ENCODE measurements at regions not wholly inside any gene's neighbourhood (a gene's known extent, or its start where the extent isn't known, plus 50 kb on each side); places are given as distances from the start of the nearest gene placed in this dataset.

GRCh38 chr11:115017529-115017928, 339.2 kb downstream of the NXPE2 start:
- no peaks in the 10 kb centered on the region for H4K20me1 ChIP-seq (ENCODE audit: low read depth, low read length)
- H3K27ac ChIP-seq (ENCODE audit: low read depth, low read length): no peak overlapping the region
- H3K4me3 ChIP-seq (ENCODE audit: insufficient read depth, low read length, poor library complexity, severe bottlenecking): no peak overlapping the region
- TF ChIP-seq EZH2phosphoT487 (conservative IDR thresholded peaks at IDR 0.05; ENCODE audit: low read length): no peak
- TF ChIP-seq, protein P1, sequence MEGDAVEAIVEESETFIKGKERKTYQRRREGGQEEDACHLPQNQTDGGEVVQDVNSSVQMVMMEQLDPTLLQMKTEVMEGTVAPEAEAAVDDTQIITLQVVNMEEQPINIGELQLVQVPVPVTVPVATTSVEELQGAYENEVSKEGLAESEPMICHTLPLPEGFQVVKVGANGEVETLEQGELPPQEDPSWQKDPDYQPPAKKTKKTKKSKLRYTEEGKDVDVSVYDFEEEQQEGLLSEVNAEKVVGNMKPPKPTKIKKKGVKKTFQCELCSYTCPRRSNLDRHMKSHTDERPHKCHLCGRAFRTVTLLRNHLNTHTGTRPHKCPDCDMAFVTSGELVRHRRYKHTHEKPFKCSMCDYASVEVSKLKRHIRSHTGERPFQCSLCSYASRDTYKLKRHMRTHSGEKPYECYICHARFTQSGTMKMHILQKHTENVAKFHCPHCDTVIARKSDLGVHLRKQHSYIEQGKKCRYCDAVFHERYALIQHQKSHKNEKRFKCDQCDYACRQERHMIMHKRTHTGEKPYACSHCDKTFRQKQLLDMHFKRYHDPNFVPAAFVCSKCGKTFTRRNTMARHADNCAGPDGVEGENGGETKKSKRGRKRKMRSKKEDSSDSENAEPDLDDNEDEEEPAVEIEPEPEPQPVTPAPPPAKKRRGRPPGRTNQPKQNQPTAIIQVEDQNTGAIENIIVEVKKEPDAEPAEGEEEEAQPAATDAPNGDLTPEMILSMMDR (IDR thresholded peaks at IDR 0.05; ENCODE audit: insufficient read depth, low read length, poor library complexity, severe bottlenecking): no peak
- H3K9me2 ChIP-seq (replicated peaks; ENCODE audit: insufficient read depth, low read length): no peaks in the 10 kb centered on the region
- H3K4me2 ChIP-seq (ENCODE audit: low read depth, low read length, poor library complexity, severe bottlenecking): no peak overlapping the region
- peaks cover 11% of the 10 kb centered on the region; the same call in 1 of the 2 replicates for H3K9me3 ChIP-seq (ENCODE audit: insufficient read depth, low read length)
- no peak overlapping the region for H2AFZ ChIP-seq (ENCODE audit: low read depth, low read length, severe bottlenecking)
- no peaks in the 10 kb centered on the region for H3K36me3 ChIP-seq (ENCODE audit: low read length)
- no peaks in the 10 kb centered on the region for H3F3A ChIP-seq (ENCODE audit: insufficient read depth)
- no peaks in the 10 kb centered on the region for H3K79me2 ChIP-seq (ENCODE audit: insufficient read depth, low read length)
- H3K27me3 ChIP-seq (ENCODE audit: low read length): no peaks in the 10 kb centered on the region
- no peak overlapping the region for H3K9ac ChIP-seq (ENCODE audit: low read length)

GRCh38 chr11:115030166-115030565, 351.8 kb downstream of the NXPE2 start:
- no peaks in the 10 kb centered on the region for H3K27me3 ChIP-seq (ENCODE audit: low read length)
- TF ChIP-seq, protein P1 (IDR thresholded peaks at IDR 0.05; ENCODE audit: insufficient read depth, low read length, poor library complexity, severe bottlenecking): no peak
- TF ChIP-seq EZH2phosphoT487 (conservative IDR thresholded peaks at IDR 0.05; ENCODE audit: low read length): no peak

GRCh38 chr11:115036406-115037180, 358.3 kb downstream of the NXPE2 start:
- Histone ChIP-seq H3K9me2 (replicated peaks; ENCODE audit: insufficient read depth, low read length) (no peaks in the 10 kb centered on the region), H3K27ac (ENCODE audit: low read depth, low read length) (no peak overlapping the region), H3K36me3 (ENCODE audit: low read length) (no peaks in the 10 kb centered on the region), H3K9ac (ENCODE audit: low read length) (no peak overlapping the region), H3K4me2 (ENCODE audit: low read depth, low read length, poor library complexity, severe bottlenecking) (no peak overlapping the region), H4K20me1 (ENCODE audit: low read depth, low read length) (no peaks in the 10 kb centered on the region), H3K4me3 (ENCODE audit: insufficient read depth, low read length, poor library complexity, severe bottlenecking) (no peak overlapping the region), H3K9me3 (ENCODE audit: insufficient read depth, low read length) (no peaks in the 10 kb centered on the region), H2AFZ (ENCODE audit: low read depth, low read length, severe bottlenecking) (no peak overlapping the region), H3K79me2 (ENCODE audit: insufficient read depth, low read length) (no peaks in the 10 kb centered on the region), H3K27me3 (ENCODE audit: low read length) (no peaks in the 10 kb centered on the region), H3F3A (ENCODE audit: insufficient read depth) (no peaks in the 10 kb centered on the region)
- TF ChIP-seq, protein P1 (IDR thresholded peaks at IDR 0.05; ENCODE audit: insufficient read depth, low read length, poor library complexity, severe bottlenecking): no peak
- TF ChIP-seq EZH2phosphoT487 (conservative IDR thresholded peaks at IDR 0.05; ENCODE audit: low read length): no peak

More at GRCh38 chr11:115030166-115030565, 351.8 kb downstream of the NXPE2 start:
- H3K4me3 ChIP-seq (ENCODE audit: insufficient read depth, low read length, poor library complexity, severe bottlenecking): no peak overlapping the region
- no peaks in the 10 kb centered on the region for H3K9me3 ChIP-seq (ENCODE audit: insufficient read depth, low read length)
- H4K20me1 ChIP-seq (ENCODE audit: low read depth, low read length): no peaks in the 10 kb centered on the region
- H3K9ac ChIP-seq (ENCODE audit: low read length): no peak overlapping the region
- no peaks in the 10 kb centered on the region for H3F3A ChIP-seq (ENCODE audit: insufficient read depth)
- no peaks in the 10 kb centered on the region for H3K79me2 ChIP-seq (ENCODE audit: insufficient read depth, low read length)
- H3K27ac ChIP-seq (ENCODE audit: low read depth, low read length): no peak overlapping the region
- H3K36me3 ChIP-seq (ENCODE audit: low read length): no peaks in the 10 kb centered on the region
- no peak overlapping the region for H3K4me2 ChIP-seq (ENCODE audit: low read depth, low read length, poor library complexity, severe bottlenecking)
- no peaks in the 10 kb centered on the region for H3K9me2 ChIP-seq (replicated peaks; ENCODE audit: insufficient read depth, low read length)
- H2AFZ ChIP-seq (ENCODE audit: low read depth, low read length, severe bottlenecking): no peak overlapping the region

All from SU-DHL-6 (cell line).